HG02642 (cell line): ENCODE measurements at regions not wholly inside any gene's neighbourhood (a gene's known extent, or its start where the extent isn't known, plus 50 kb on each side); places are given as distances from the start of the nearest gene placed in this dataset.

ENCODE experiments used
- ATAC-seq: cut with Tn5 transposase; IDR thresholded peaks from one replicate; pipeline ENCODE4 v1.9.1; 2021; ENCODE audit warnings: mild to moderate bottlenecking; ENCODE audit not compliant: unreplicated experiment, poor library complexity

DNA sequence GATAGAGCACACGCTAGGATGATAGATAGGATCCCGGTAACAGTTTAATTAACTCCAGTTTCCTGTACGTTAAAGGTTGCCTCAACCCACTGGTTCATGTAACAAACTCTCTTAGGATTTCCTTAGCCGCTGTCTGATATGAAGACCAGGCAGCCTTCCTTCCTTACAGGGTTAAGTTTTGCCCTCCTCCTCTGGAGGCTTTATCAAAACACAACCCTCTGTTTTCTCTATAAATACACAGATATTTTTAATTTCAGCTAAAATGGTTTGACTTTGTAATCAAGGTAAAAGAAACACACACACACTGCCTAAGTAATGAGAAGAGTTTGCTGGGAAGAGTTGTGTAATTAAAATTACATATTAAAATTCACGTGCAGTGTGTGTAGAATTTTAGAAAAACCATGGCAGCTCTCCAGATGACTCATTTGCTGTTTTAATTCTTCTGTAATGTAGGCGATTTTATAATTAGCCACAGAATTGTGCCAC is 369.8 kb downstream of the CSNK1G3 start:
- ATAC-seq: no peak

- no peak for ATAC-seq
Measured at GRCh38 chr5:123880875-123881274, 368.9 kb downstream of the CSNK1G3 start.

GRCh38 chr5:123879071-123879470 is 367.1 kb downstream of the CSNK1G3 start:
- no peak for ATAC-seq

DNA sequence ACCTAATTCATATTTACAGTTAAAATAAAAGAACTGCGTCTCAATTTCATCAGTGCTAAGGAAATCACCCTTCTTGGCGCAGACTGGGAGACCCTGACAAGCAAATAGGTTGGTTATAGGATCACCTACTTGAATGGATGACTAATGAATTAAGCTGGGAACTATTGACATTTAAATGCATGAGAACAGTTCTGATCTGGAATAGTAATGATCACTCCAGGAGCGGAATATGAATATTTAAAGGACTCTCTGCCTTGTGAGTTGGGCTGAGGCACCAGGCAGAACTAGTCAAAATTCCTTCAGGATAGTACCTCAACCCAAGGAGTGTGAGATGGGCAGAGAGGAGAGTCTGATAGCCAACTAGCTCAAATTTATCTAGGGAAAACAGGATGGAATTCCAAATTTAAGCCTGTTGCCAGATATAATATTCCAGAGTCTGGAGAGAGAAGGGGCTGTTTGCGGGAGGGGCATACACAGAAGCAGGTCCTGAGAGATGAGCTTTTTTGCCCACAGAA is 364.4 kb downstream of the CSNK1G3 start:
- no peak for ATAC-seq

DNA sequence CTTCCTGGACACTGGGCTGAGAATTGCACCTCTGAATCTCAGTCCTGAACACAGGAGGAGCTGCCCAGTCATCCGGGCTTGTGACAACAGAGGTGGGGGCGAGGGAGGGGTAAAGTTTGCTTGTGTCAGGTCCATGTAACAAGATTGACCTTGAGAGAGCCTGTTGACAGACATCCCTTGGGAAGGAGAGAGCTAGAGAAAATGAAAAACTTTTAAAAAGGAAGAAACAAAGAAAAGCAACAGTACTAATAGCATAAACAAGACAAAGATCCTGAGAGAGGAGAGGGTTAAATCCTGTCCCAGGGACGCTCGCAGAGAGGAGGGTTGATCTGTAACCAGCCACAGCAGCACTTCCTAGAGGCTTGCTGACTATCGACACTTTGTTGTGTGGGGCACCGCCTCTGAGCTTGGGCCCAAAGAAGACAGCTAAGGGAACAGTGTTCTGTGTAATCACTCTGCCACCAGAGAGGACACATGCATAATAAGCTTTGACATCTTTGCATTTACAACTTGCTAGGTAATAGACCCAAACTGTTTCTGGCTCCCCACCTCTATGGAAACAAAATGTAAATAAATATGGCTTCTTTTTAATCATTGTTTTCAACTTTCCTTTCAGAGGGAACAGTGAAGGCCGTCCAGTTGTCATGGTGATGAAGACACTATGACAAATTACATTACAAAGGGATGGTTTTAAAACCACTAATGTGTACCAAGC is 363.7 kb downstream of the CSNK1G3 start:
- ATAC-seq: no peak

DNA sequence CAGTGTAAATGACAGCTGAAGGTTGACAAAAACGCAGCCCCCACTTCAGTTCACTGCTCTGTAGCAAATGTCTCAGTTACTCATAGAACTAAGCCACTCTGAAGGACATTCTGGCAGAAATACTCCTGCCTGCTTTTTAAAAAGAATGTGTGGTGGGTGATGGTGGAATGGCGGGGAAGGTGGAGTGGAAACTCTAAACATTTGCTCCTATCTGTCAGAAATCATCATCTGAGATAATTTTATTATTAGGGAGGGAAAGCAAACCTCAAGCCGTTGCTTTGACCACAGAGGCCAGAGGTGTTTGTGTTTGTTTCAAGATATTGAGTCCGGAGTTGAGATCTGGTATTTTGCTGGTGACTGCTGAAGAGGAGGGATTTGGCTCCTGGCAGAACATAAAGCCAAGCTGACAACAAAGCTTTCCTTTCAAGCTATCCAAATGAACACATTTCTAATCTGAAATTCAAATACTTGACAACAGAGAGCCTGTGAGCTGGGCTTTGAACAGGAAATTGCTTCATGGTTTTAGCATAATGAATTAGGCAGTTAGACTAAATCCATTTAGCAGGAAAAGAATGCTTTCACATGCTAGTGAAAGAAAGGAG is 362.7 kb downstream of the CSNK1G3 start:
- no peak for ATAC-seq

GRCh38 chr5:123873846-123874245 is 361.9 kb downstream of the CSNK1G3 start:
- no peak for ATAC-seq

- ATAC-seq: no peak
Measured at GRCh38 chr5:123871373-123871772, 359.4 kb downstream of the CSNK1G3 start.

DNA sequence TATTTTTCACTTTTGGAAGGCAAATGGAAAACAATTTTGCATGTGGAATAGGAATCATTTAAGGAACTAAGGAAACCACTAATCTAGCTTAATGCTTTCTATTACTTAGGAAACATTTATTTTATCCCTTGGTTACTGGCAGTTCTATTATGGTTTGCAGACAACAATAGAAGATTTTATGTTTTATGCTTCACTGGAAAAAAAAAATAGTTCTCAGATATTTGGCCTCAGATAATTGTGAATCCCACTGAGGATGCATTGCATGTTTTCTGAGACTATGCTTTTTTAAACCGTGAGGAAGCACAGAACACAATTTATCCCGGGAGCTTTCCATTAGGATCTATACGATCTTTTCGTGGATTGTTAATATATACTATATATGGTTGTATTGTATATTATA is 356.9 kb downstream of the CSNK1G3 start:
- no peak for ATAC-seq

DNA sequence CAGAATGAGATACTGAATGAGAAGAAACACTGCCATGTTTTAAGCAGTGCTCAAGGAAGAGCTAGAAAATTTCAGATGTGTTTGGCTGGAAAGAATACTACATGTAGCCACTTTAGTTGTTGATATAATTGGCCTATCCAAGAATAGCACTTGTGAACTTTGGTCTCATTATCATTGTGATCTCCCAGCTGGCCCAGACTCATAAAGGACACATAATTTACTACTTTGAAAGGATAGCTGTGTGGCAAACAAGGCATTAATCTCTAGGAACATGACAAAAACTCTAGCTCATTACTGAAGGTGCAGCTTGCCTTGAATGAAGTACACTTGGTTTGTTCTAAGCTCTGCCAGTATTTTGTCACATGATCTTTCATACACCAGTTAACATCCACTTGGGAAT is 356.3 kb downstream of the CSNK1G3 start:
- no peak for ATAC-seq

DNA sequence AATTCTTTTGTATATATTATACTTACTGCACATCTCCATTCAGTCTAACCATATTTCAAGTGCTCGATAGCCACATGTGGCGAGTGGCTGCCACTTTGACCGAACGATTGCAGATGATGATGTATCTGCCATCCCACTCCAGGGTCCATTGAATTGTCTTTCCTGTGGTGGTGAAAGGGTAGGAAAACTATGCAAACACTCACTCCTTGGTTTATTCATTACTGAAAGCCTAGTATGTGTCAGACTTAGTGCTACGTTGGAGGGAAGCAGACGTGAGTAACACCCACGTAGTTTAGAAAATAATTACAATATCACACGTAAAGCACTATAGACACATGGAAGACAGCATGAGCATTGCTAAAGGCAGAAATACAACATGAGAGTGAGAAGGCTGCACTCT is 353.7 kb downstream of the CSNK1G3 start:
- ATAC-seq: no peak

GRCh38 chr5:123864578-123864977 is 352.6 kb downstream of the CSNK1G3 start:
- ATAC-seq: no peak

DNA sequence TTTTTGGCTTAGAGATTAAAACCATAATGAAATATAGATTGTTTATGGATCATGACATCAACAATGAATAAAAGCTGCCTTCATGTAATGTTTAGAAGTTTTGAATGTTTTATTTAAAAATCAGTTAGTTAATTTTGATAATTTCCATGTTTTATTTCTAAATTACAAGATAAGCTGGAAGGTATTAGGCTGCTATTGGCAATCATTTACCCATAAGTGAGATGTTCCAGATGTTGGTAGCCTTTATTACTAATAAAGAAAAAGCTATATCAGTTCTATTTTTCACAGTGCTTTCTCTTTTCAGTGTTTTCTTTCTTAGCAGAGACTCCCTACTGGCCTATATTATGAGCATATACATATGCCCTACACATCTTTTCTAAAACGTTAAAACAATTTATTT is 347.0 kb downstream of the CSNK1G3 start:
- ATAC-seq: no peak

DNA sequence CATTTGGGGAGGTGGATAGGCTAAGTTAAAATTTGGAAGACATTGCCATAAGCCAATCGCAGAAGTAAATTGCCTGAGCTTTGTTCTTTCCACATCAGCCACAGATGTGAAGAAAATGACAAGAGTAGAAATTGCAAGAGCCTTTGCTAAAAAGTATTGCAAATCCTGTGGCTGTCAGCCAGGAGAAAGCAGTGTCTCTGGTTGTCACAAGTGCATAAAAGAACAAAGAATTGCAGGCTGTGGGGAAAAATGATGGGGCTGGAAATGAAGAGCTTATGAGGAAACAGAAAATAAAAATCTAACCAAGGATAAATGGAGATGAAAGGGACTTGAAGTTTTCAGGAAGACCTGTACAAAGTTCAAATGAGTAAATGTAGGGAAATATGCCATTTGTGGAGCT is 344.8 kb downstream of the CSNK1G3 start:
- ATAC-seq: no peak

- no peak for ATAC-seq
Measured at GRCh38 chr5:123855609-123856008, 343.6 kb downstream of the CSNK1G3 start.

- ATAC-seq: no peak
Measured at GRCh38 chr5:123845356-123846100, 333.6 kb downstream of the CSNK1G3 start.

DNA sequence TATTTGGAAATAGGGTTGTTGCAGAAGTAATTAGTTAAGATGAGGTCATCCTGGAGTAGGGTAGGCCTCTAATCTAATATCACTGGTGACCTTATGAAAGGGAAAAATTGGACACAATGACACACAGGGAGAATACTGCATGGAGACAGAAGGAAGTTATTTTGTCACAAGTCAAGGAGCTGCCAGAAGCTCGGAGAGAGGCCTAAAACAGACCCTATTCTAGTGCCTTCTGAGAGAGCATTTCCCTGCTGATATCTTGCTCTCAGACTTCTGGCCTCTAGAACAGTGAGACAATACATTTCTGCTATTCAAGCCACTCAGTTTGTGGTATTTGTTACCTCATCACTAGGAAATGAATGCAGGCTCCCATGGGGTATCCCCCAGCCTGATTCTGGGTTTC is 332.9 kb downstream of the CSNK1G3 start:
- ATAC-seq: no peak

- no peak for ATAC-seq
Measured at GRCh38 chr5:123835421-123835820, 323.4 kb downstream of the CSNK1G3 start.

- no peak for ATAC-seq
Measured at GRCh38 chr5:123830575-123830974, 318.6 kb downstream of the CSNK1G3 start.

DNA sequence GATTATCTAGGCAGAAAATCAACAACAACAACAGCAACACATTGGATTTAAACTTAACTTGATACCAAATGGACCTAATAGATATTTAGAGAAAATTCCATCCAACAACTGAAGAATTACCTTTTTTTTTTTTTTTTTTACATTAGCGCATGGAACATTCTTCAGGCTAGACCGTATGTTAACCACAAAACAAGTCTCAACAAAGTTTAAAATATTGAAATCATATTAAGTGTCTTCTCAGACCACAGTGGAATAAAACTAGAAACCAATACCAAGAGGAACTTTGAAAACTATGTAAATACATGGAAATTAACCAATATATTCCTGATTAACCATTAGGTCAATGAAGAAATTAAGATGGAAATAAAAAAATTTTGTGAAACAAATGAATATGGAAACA is 315.8 kb downstream of the CSNK1G3 start:
- no peak for ATAC-seq

DNA sequence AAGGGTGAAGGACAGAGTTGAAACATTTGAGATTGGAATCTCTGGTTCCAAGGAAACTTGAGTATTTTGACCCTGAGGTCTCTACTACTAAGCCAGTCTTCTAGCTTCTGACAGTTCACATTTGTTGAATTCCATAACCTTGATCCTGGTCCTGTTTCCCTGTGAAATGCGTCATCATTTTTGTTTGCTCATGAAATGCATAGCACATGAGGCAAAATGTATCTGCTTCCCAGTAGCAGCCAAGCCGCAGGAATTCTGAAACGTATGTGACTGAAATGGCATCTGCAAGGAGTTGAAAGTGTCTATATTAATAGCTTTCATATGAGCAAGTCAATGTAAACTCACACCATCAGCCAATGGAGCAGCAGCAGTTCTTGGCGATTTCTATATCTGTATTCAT is 307.9 kb downstream of the CSNK1G3 start:
- no peak for ATAC-seq
